ENCODE measurements at regions not wholly inside any gene's neighbourhood (a gene's known extent, or its start where the extent isn't known, plus 50 kb on each side); places are given as distances from the start of the nearest gene placed in this dataset.

GRCh38 chrX:131595120-131595519 lies 51.2 kb downstream of the OR13H1 start:
- no peak for ATAC-seq
- no peak for DNase-seq
- Mint-ChIP-seq H3K4me3 (no peak overlapping the region), H3K27ac (no peak overlapping the region), H3K36me3 (ENCODE audit: low read depth) (no peaks in the 10 kb centered on the region), H3K27me3 (ENCODE audit: low read depth) (no peaks in the 10 kb centered on the region), H3K9me3 (ENCODE audit: insufficient read depth) (no peaks in the 10 kb centered on the region), H3K4me1 (ENCODE audit: low read depth) (no peaks in the 10 kb centered on the region)
- ChIA-PET POLR2A (no interaction called here), CTCF (no interaction called here)

GRCh38 chrX:131607792-131608369 lies 64.0 kb downstream of the OR13H1 start:
- ChIA-PET CTCF (no interaction called here), POLR2A (no interaction called here)
- DNase-seq (no peak), ATAC-seq (no peak)
- Mint-ChIP-seq H3K9me3 (ENCODE audit: insufficient read depth) (no peaks in the 10 kb centered on the region), H3K36me3 (ENCODE audit: low read depth) (no peaks in the 10 kb centered on the region), H3K4me1 (ENCODE audit: low read depth) (no peaks in the 10 kb centered on the region), H3K4me3 (no peak overlapping the region), H3K27me3 (ENCODE audit: low read depth) (no peaks in the 10 kb centered on the region), H3K27ac (no peak overlapping the region)

- Mint-ChIP-seq H3K36me3 (ENCODE audit: low read depth) (no peaks in the 10 kb centered on the region), H3K27ac (no peak overlapping the region), H3K4me3 (no peak overlapping the region), H3K4me1 (ENCODE audit: low read depth) (no peaks in the 10 kb centered on the region), H3K9me3 (ENCODE audit: insufficient read depth) (no peaks in the 10 kb centered on the region), H3K27me3 (ENCODE audit: low read depth) (no peaks in the 10 kb centered on the region)
- CTCF ChIA-PET, result interaction anchor here (1.1 kb wide), 1 partner anchor 24 kb away, joined by 3 read pairs; no protein-coding TSS in a partner anchor
- DNase-seq, result no peak
- POLR2A ChIA-PET, result no interaction called here
- no peak for ATAC-seq
These were observed 65.6 kb downstream of the OR13H1 start for GRCh38 chrX:131609480-131609879.

- Mint-ChIP-seq H3K36me3 (ENCODE audit: low read depth) (no peaks in the 10 kb centered on the region), H3K4me3 (no peak overlapping the region), H3K9me3 (ENCODE audit: insufficient read depth) (no peaks in the 10 kb centered on the region), H3K27ac (no peak overlapping the region), H3K27me3 (ENCODE audit: low read depth) (peaks cover 3% of the 10 kb centered on the region), H3K4me1 (ENCODE audit: low read depth) (no peaks in the 10 kb centered on the region)
- ATAC-seq, result no peak
- ChIA-PET CTCF (no interaction called here), POLR2A (no interaction called here)
- no peak for DNase-seq
These were observed 69.4 kb downstream of the OR13H1 start for GRCh38 chrX:131613260-131613659.

- H3K36me3 Mint-ChIP-seq (ENCODE audit: low read depth), result no peaks in the 10 kb centered on the region
- H3K27me3 Mint-ChIP-seq (ENCODE audit: low read depth), result peaks cover 3% of the 10 kb centered on the region
- no peak overlapping the region for H3K4me3 Mint-ChIP-seq
- no peaks in the 10 kb centered on the region for H3K9me3 Mint-ChIP-seq (ENCODE audit: insufficient read depth)
- ChIA-PET CTCF (no interaction called here), POLR2A (no interaction called here)
- ATAC-seq (no peak), DNase-seq (no peak)
- no peak overlapping the region for H3K27ac Mint-ChIP-seq
- H3K4me1 Mint-ChIP-seq (ENCODE audit: low read depth), result no peaks in the 10 kb centered on the region
These were observed 70.4 kb downstream of the OR13H1 start for GRCh38 chrX:131614241-131614640.

GRCh38 chrX:131617182-131617581 lies 73.3 kb downstream of the OR13H1 start:
- no peaks in the 10 kb centered on the region for H3K9me3 Mint-ChIP-seq (ENCODE audit: insufficient read depth)
- H3K4me3 Mint-ChIP-seq, result no peak overlapping the region
- no peak overlapping the region for H3K27ac Mint-ChIP-seq
- H3K4me1 Mint-ChIP-seq (ENCODE audit: low read depth), result no peaks in the 10 kb centered on the region
- peaks cover 3% of the 10 kb centered on the region for H3K27me3 Mint-ChIP-seq (ENCODE audit: low read depth)
- no peaks in the 10 kb centered on the region for H3K36me3 Mint-ChIP-seq (ENCODE audit: low read depth)
- ChIA-PET POLR2A (no interaction called here), CTCF (no interaction called here)
- ATAC-seq, result no peak
- DNase-seq, result no peak

GRCh38 chrX:131621650-131622049 lies 77.8 kb downstream of the OR13H1 start:
- Mint-ChIP-seq H3K36me3 (ENCODE audit: low read depth) (no peaks in the 10 kb centered on the region), H3K27ac (no peak overlapping the region), H3K4me1 (ENCODE audit: low read depth) (no peaks in the 10 kb centered on the region), H3K27me3 (ENCODE audit: low read depth) (peaks cover 3% of the 10 kb centered on the region), H3K9me3 (ENCODE audit: insufficient read depth) (no peaks in the 10 kb centered on the region), H3K4me3 (no peak overlapping the region)
- POLR2A ChIA-PET, result no interaction called here
- DNase-seq (no peak), ATAC-seq (no peak)
- CTCF ChIA-PET, result no interaction called here

- H3K9me3 Mint-ChIP-seq (ENCODE audit: insufficient read depth), result no peaks in the 10 kb centered on the region
- ChIA-PET POLR2A (no interaction called here), CTCF (no interaction called here)
- no peaks in the 10 kb centered on the region for H3K4me1 Mint-ChIP-seq (ENCODE audit: low read depth)
- H3K36me3 Mint-ChIP-seq (ENCODE audit: low read depth), result no peaks in the 10 kb centered on the region
- H3K27me3 Mint-ChIP-seq (ENCODE audit: low read depth), result peaks cover 4% of the 10 kb centered on the region
- no peak overlapping the region for H3K27ac Mint-ChIP-seq
- H3K4me3 Mint-ChIP-seq, result no peak overlapping the region
- ATAC-seq (no peak), DNase-seq (no peak)
These were observed 82.9 kb downstream of the OR13H1 start for GRCh38 chrX:131626681-131627296.

- H3K27me3 Mint-ChIP-seq (ENCODE audit: low read depth), result peaks cover 4% of the 10 kb centered on the region
- no peaks in the 10 kb centered on the region for H3K9me3 Mint-ChIP-seq (ENCODE audit: insufficient read depth)
- H3K4me1 Mint-ChIP-seq (ENCODE audit: low read depth), result no peaks in the 10 kb centered on the region
- H3K27ac Mint-ChIP-seq, result no peak overlapping the region
- DNase-seq, result no peak
- H3K36me3 Mint-ChIP-seq (ENCODE audit: low read depth), result no peaks in the 10 kb centered on the region
- CTCF ChIA-PET, result no interaction called here
- POLR2A ChIA-PET, result no interaction called here
- H3K4me3 Mint-ChIP-seq, result no peak overlapping the region
- no peak for ATAC-seq
These were observed 86.7 kb downstream of the OR13H1 start for GRCh38 chrX:131630534-131630933.

GRCh38 chrX:131633285-131633917 lies 89.5 kb downstream of the OR13H1 start:
- H3K4me1 Mint-ChIP-seq (ENCODE audit: low read depth), result no peaks in the 10 kb centered on the region
- CTCF ChIA-PET, result interaction anchor here (0.8 kb wide), 1 partner anchor 24 kb away, joined by 3 read pairs; no protein-coding TSS in a partner anchor
- H3K36me3 Mint-ChIP-seq (ENCODE audit: low read depth), result no peaks in the 10 kb centered on the region

GRCh38 chrX:131634900-131635299 lies 91.0 kb downstream of the OR13H1 start:
- H3K27me3 Mint-ChIP-seq (ENCODE audit: low read depth), result no peaks in the 10 kb centered on the region
- CTCF ChIA-PET, result no interaction called here
- no peaks in the 10 kb centered on the region for H3K4me1 Mint-ChIP-seq (ENCODE audit: low read depth)
- H3K9me3 Mint-ChIP-seq (ENCODE audit: insufficient read depth), result no peaks in the 10 kb centered on the region
- POLR2A ChIA-PET, result no interaction called here
- no peak overlapping the region for H3K4me3 Mint-ChIP-seq
- no peaks in the 10 kb centered on the region for H3K36me3 Mint-ChIP-seq (ENCODE audit: low read depth)
- H3K27ac Mint-ChIP-seq, result no peak overlapping the region
- ATAC-seq, result no peak
- DNase-seq, result no peak

More at GRCh38 chrX:131633285-131633917, 89.5 kb downstream of the OR13H1 start:
- DNase-seq, result peak; percentile 45
- Mint-ChIP-seq H3K27ac (no peak overlapping the region), H3K4me3 (no peak overlapping the region), H3K9me3 (ENCODE audit: insufficient read depth) (no peaks in the 10 kb centered on the region), H3K27me3 (ENCODE audit: low read depth) (no peaks in the 10 kb centered on the region)
- POLR2A ChIA-PET, result no interaction called here
- ATAC-seq, result peak; percentile 49

GRCh38 chrX:131646106-131646505 lies 102.2 kb downstream of the OR13H1 start:
- ATAC-seq, result no peak
- H3K27ac Mint-ChIP-seq, result no peak overlapping the region
- ChIA-PET CTCF (no interaction called here), POLR2A (no interaction called here)
- H3K27me3 Mint-ChIP-seq (ENCODE audit: low read depth), result no peaks in the 10 kb centered on the region
- H3K9me3 Mint-ChIP-seq (ENCODE audit: insufficient read depth), result no peaks in the 10 kb centered on the region
- H3K36me3 Mint-ChIP-seq (ENCODE audit: low read depth), result no peaks in the 10 kb centered on the region
- no peak for DNase-seq
- no peak overlapping the region for H3K4me3 Mint-ChIP-seq
- H3K4me1 Mint-ChIP-seq (ENCODE audit: low read depth), result no peaks in the 10 kb centered on the region

GRCh38 chrX:131649741-131650140 lies 105.9 kb downstream of the OR13H1 start:
- CTCF ChIA-PET, result no interaction called here
- H3K36me3 Mint-ChIP-seq (ENCODE audit: low read depth), result no peaks in the 10 kb centered on the region
- no peak overlapping the region for H3K4me3 Mint-ChIP-seq
- POLR2A ChIA-PET, result no interaction called here
- DNase-seq (no peak), ATAC-seq (no peak)
- H3K4me1 Mint-ChIP-seq (ENCODE audit: low read depth), result no peaks in the 10 kb centered on the region
- H3K9me3 Mint-ChIP-seq (ENCODE audit: insufficient read depth), result no peaks in the 10 kb centered on the region
- no peaks in the 10 kb centered on the region for H3K27me3 Mint-ChIP-seq (ENCODE audit: low read depth)
- H3K27ac Mint-ChIP-seq, result no peak overlapping the region

All from activated CD8-positive, alpha-beta T cell treated with anti-CD3 and anti-CD28 coated beads, Interleukin-2, amount 10 ng/mL, durations not matched to agents 7 days and 5 days (primary cell).